ENCODE measurements at regions not wholly inside any gene's neighbourhood (a gene's known extent, or its start where the extent isn't known, plus 50 kb on each side); places are given as distances from the start of the nearest gene placed in this dataset.
"Not testable (repeated sequence)": the region's sequence is repeated elsewhere in the genome, so short reads cannot be mapped to it uniquely, and the experiment has no call there.

DNA sequence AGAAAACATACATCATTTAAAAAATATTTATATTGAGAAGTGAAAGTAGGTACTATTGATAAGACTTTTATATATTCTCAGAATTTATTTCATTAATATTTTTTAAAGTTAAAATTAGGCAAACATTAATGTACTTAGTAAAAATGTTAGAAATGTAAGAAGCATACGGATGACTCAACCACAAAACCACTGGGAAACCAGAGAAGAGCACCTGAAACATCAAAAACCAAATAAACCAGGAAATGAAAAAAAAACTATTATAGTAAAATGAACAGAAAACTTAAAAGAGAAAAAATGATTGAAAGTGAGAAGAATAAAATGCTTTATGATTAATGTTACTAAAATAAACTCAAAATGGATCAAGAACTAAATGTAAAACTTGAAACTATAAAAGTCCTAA, 233.2 kb upstream of the DAB2 start:
- Histone ChIP-seq H3K4me1 (no peaks in the 10 kb centered on the region), H3K9me3 (no peaks in the 10 kb centered on the region), H3K4me3 (no peak overlapping the region), H3K36me3 (no peaks in the 10 kb centered on the region), H3K27ac (no peak overlapping the region), H3K27me3 (no peaks in the 10 kb centered on the region)
- DNase-seq: no peak
- intact Hi-C loops (cut with DNase I; ENCODE audit: low total_unique reads): no loop called here
- TF ChIP-seq POLR2A (IDR thresholded peaks at IDR 0.05): no peak

DNA sequence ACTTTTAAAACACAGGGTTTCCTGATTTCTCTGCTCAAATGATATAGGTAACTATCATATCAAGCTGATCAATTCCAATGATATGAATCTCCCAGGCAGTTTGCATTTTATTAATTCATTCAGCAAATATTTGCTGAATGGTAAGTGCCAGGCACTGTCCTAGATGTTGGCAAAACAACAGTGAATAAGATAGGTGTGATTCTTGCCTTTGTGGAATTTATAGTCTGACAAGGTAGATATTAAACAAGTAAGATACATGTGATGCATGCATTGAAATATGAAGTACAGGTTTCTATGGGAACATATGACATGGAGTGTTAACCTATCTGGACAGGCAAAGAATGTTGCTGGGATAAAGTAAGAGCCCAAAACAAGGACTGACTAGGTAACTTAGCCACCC, 231.8 kb upstream of the DAB2 start:
- intact Hi-C loops (cut with DNase I; ENCODE audit: low total_unique reads): no loop called here
- no peak for TF ChIP-seq POLR2A (IDR thresholded peaks at IDR 0.05)
- TF ChIP-seq, protein P1, sequence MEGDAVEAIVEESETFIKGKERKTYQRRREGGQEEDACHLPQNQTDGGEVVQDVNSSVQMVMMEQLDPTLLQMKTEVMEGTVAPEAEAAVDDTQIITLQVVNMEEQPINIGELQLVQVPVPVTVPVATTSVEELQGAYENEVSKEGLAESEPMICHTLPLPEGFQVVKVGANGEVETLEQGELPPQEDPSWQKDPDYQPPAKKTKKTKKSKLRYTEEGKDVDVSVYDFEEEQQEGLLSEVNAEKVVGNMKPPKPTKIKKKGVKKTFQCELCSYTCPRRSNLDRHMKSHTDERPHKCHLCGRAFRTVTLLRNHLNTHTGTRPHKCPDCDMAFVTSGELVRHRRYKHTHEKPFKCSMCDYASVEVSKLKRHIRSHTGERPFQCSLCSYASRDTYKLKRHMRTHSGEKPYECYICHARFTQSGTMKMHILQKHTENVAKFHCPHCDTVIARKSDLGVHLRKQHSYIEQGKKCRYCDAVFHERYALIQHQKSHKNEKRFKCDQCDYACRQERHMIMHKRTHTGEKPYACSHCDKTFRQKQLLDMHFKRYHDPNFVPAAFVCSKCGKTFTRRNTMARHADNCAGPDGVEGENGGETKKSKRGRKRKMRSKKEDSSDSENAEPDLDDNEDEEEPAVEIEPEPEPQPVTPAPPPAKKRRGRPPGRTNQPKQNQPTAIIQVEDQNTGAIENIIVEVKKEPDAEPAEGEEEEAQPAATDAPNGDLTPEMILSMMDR (IDR thresholded peaks at IDR 0.05): no peak
- no peak overlapping the region for H3K4me3 ChIP-seq
- H3K4me1 ChIP-seq: no peaks in the 10 kb centered on the region
- DNase-seq: no peak
- H3K27me3 ChIP-seq: no peaks in the 10 kb centered on the region
- H3K27ac ChIP-seq: no peak overlapping the region
- no peaks in the 10 kb centered on the region for H3K36me3 ChIP-seq
- H3K9me3 ChIP-seq: no peaks in the 10 kb centered on the region

- no peaks in the 10 kb centered on the region for H3K27me3 ChIP-seq
- H3K9me3 ChIP-seq: no peaks in the 10 kb centered on the region
- H3K27ac ChIP-seq: no peak overlapping the region
- no peaks in the 10 kb centered on the region for H3K36me3 ChIP-seq
- intact Hi-C loops (cut with DNase I; ENCODE audit: low total_unique reads): no loop called here
- TF ChIP-seq, protein P1 (IDR thresholded peaks at IDR 0.05): no peak
- TF ChIP-seq POLR2A (IDR thresholded peaks at IDR 0.05): no peak
- no peaks in the 10 kb centered on the region for H3K4me1 ChIP-seq
- no peak overlapping the region for H3K4me3 ChIP-seq
- no peak for DNase-seq
These were observed 229.9 kb upstream of the DAB2 start for GRCh38 chr5:39654715-39655114.

DNA sequence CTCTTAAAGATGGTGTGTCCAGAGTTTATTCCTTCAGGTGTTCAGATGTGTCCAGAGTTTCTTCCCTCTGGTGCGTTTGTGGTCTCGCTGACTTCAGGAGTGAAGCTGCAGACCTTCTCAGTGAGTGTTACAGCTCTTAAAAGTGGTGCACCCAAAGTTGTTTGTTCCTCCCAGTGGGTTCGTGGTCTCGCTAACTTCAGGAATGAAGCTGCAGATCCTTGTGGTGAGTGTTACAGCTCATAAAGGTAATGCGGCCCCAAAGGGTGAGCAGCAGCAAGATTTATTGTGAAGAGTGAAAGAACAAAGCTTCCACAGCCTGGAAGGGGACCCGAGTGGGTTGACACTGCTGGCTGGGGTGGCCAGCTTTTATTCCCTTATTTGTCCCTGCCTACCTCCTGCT, 227.7 kb upstream of the DAB2 start:
- H3K36me3 ChIP-seq; H3K27ac ChIP-seq; H3K4me3 ChIP-seq; H3K9me3 ChIP-seq; intact Hi-C loops (cut with DNase I; ENCODE audit: low total_unique reads); DNase-seq; H3K27me3 ChIP-seq; H3K4me1 ChIP-seq: not testable (repeated sequence)

DNA sequence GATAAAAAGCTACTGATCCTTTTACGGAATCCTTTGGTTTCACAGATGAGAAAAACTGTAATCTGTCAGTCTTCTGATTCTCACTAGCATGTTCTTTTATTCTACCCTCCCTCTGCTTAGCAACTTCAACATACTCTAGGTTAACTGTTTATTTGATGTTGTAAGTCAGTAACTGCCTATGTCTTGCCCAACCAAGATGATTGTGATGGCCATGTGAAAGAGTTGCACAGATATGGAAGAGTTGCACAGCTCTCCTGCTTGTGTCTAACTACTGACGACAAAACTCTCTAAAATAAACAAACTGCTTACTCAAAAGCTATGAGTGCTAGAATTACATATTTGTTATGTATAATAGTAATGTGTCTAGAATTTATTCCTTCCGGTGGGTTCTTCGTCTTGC, 227.3 kb upstream of the DAB2 start:
- intact Hi-C loops (cut with DNase I; ENCODE audit: low total_unique reads): no loop called here
- DNase-seq: no peak

GRCh38 chr5:39650008-39650762, 225.4 kb upstream of the DAB2 start:
- no peaks in the 10 kb centered on the region for H3K36me3 ChIP-seq
- H3K4me3 ChIP-seq: no peak overlapping the region
- no peak for DNase-seq
- H3K4me1 ChIP-seq: no peaks in the 10 kb centered on the region
- H3K27me3 ChIP-seq: no peaks in the 10 kb centered on the region
- no peaks in the 10 kb centered on the region for H3K9me3 ChIP-seq
- intact Hi-C loops (cut with DNase I; ENCODE audit: low total_unique reads): no loop called here
- TF ChIP-seq POLR2A (IDR thresholded peaks at IDR 0.05): no peak
- TF ChIP-seq, protein P1 (IDR thresholded peaks at IDR 0.05): no peak
- H3K27ac ChIP-seq: no peak overlapping the region

More for the DNA sequence above, 227.3 kb upstream of the DAB2 start:
- no peaks in the 10 kb centered on the region for H3K27me3 ChIP-seq
- H3K27ac ChIP-seq: no peak overlapping the region
- H3K4me1 ChIP-seq: no peaks in the 10 kb centered on the region
- TF ChIP-seq, protein P1 (IDR thresholded peaks at IDR 0.05): no peak
- H3K9me3 ChIP-seq: no peaks in the 10 kb centered on the region
- H3K36me3 ChIP-seq: no peaks in the 10 kb centered on the region
- no peak overlapping the region for H3K4me3 ChIP-seq

All from uterus (tissue), 3 donors.